Epidermal melanocyte (primary cell): ENCODE measurements at regions not wholly inside any gene's neighbourhood (a gene's known extent, or its start where the extent isn't known, plus 50 kb on each side); places are given as distances from the start of the nearest gene placed in this dataset.
"Not testable (repeated sequence)": the region's sequence is repeated elsewhere in the genome, so short reads cannot be mapped to it uniquely, and the experiment has no call there.

Experiments used
- DNase-seq: peaks from one replicate; pipeline ENCODE4 v3.0.0; 2011; ENCODE audit warnings: low spot score; ENCODE audit not compliant: insufficient read length

DNA sequence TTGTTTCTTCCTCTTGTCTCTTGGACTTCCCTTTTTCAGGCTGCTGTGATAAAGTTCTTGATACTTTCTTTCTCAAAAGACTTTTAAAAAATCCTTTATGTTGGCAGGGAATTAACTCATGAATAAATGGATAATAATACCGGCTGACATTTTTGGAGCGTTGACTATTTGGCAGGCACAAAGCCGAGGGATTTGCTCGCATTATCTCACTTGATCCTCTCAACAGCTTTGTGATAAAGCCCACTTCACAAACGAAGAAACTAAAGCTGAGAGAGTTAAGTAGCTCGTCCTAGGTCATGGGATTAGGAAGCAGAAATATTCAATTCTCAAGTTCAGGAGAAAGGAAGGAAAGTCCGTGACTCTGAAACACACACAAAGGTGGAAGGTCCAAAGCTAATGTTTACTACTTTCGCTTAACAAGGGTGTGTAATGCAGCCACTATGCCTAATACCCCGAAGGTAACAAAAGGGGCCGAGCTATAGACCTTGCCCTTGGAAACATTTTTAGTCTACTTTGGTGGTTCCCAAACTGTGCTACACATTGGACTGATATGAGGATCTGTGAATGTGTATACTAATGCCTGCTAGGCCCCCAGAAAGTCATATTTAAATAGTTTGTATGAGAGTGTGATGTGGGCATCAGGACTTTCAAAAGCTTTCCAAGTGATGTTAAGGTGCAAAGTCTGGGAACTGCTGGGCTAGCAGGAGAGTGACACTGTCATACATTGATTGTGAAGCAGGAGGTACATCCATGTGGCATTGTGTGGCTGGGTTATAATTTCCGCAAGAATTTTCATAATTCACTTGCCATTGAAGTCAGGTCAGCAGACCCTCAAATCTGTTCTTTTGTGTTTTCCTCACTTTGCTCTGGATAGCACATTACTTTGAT lies 508.4 kb downstream of the PLCL1 start:
- no peak for DNase-seq

DNA sequence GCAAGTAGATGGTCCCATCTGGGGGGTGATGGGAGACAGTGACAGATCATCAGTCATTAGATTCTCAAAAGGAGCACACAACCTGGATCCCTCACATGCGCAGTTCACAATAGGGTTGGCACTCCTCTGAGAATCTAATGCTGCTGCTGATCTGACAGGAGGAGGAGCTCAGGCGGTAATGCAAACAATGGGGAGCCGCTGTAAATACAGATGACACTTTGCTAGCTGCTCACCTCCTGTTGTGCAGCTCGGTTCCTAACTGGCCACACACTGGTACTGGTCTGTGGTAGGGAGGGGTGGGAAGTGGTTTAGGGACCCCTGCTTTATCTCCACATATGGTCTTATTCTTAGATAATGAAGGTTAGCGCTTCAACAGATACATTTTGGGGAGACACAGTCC lies 506.6 kb downstream of the PLCL1 start:
- no peak for DNase-seq

DNA sequence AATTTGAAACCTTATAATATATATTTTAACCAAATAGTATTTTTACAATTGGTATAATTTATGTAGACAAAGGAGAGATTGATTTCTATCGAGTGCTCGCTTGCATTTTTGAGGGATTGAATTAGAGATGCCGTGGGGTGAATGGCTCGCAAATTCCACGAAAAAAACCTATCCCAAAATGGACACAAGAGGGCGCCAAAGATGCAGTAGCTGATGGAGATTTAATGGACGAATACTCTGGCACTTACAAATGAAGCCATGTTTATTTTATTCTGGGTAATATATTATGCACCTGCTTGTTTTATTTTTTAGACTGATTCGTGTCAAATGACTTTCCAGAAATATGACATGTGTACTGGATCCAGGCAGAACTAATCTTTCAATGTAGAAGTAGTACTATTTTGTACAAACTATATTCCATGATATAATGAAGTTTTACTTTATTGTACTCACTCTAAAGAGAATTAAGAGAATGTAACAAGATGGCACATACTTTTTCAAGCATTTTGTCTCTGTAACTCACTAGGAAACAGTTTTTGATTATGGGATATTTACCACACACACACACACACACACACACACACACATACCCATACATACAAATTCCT lies 505.4 kb downstream of the PLCL1 start:
- DNase-seq, result peak; percentile 57

DNA sequence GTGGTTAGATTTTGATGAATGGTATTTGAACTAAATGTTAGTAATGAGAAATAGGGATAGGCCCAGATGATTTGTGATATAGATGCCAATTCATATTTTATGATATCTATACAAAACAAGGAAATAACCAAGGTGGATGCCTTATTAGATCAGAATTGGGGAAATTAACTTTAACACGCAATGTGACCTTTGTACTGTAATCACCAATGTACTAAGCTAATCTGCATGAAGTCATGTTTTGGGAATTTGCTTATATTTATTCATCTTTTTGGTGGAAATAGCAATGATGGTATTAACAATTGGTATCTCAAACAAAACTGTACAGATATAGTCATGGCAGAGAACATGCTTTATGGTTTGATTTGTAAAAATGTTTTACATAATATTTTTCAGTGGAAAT lies 504.7 kb downstream of the PLCL1 start:
- no peak for DNase-seq

DNA sequence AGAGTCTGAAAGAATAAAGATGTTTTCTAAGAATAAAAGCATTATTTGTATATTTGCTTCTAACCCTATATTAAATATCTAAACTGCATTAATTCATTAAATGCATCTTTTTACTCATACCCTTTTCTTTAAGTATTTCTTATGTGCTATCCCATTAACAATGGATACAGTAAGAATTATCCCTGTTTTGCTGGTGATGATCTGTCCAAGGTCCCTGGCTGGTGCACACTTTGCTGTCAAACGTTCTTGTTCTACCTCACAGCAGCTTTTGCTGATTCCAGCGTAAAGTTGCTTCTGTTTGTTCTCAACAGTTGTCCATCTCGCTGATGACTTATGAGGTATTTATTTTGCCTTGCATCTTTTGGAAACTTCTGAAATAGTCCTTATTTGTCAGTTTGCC lies 504.0 kb downstream of the PLCL1 start:
- DNase-seq, result no peak

DNA sequence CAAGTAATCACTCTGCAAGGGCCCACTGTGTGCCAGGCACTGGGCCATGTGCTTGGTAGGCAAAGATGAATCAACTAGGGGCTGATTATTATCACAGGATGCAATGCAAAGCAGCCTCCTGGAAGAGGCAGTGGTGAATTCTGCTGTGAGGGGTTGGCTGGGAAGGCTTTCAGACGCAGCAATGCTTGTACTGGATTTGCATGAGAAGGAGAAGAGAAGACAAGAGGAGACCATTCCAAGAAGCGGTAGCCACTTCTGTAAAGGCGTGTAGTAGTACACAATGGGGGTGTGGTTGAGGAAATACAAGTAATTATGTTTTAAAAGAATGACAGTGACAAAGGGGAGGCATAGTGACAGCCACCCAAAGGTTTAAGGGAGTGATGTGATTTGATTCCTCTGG lies 502.7 kb downstream of the PLCL1 start:
- DNase-seq, result no peak

DNA sequence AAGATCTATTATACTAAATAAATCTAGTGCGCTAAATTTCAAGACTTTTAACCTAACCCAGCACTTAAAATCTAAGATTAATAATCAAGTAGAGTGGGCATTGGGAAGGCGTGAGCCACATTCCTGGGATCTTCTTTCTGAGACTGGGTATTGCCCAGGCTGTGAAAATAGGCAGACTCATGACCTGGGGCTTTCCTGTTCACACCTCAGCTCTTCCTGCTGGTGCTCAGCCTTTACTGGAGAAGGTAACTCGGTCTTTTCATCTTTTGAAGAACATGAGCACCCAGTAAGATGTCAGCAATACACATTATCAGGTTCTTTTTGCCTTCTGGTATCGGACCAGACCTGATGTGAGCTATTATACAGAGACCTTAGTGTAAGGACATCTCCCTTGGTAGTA lies 500.5 kb downstream of the PLCL1 start:
- no peak for DNase-seq

DNA sequence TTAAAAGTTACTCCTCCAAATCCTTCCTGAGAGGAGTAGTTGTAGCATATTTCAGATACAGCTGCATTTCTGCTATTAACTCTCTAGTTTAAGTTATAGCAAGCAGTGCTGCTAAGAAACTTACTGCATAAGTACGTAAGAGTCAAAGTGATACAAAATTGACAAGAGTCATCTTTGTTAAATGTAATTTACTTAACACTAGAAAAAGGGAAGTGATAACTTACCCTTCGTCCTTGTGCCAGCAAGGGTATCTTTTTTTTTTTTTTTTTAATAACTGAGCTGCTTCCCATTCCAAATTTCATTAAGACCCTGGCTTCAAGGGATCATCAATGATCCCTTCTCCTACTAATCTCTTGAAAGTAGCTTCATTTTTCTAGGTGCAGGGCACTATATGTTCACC lies 493.0 kb downstream of the PLCL1 start:
- no peak for DNase-seq

DNA sequence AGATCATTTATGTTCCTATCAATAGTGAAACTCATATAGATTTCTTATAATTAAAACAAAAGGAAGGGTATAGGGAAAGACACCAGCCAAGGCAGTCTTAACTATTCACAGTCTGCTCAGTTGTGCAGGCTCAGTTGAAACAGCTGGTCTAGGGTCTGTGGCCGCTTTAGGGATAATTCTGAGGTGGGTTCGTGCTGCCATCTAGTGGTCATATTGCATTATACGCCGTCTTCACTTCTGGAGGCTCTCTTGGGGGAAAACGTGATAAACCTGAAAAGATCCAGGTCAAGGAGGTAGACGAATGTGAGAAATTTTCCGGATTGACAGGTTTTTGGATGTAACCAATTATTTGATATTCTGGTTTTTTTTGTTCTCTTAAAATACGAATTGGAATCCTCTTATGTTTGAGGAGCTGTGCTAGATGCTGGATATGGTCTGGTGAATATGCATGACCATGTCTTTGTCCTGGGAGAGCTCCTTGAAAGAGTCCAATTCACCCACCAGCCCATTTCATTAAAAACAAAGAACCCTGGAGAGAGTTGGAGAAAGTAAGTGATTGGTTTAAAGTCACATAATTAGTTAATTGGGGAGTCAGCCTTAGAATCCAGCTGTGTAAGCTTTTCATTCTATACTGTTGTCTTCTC lies 492.4 kb downstream of the PLCL1 start:
- peak; percentile 44 for DNase-seq

DNA sequence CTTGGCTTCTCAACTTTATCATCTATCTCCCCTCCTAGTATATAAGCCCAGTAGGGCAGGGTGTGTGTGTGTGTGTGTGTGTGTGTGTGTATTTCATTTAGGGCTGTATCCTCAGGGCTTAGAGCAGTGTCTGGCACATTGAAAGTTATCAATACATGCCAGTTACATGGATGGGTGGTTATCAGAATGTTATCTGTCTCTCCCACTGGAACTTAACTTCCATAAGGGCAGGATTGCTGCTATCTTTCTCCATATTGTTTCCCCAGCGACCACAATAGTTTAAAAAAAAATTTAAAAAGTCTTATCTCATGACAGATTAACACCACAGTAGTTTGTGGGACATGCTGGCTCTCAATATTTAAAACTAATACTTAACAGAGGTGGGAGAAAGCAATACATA lies 488.9 kb downstream of the PLCL1 start:
- DNase-seq, result no peak

DNA sequence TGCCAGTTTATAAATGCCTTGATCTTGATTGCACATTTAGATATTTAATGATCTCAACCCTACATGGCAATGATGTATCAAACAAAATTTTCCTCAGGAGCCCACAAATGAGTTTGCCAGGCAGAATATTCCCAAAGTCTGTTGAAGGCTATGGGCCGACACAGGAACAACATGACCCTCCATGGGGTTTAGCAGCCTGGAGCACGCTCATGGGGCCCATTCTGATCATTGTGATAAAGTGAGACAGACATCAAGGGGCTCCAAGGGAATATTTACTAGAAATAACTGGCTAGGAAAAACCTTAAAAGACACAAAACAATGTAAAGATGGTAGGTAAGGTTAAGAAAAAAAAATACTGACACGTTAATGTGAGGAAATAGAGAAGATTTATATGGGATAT lies 485.4 kb downstream of the PLCL1 start:
- DNase-seq, result no peak

DNA sequence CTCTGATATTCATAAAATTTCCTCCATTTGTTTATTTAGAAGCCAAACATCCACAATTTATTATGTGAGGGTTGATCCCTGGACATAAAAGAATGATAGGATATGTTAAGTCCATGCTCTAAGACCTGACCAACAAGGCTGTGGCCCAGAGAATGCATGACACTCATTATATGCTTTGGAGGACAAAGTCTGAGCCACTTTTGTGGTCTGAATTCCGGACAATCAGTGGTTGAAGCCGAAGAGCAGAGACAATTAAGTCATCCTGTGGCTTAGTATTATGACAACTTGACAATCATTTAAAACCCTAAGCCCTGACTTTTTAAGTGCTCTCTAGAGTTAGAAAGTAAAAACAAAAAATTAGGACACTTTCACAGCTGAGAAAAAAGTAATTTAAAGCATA lies 483.3 kb downstream of the PLCL1 start:
- DNase-seq, result no peak

DNA sequence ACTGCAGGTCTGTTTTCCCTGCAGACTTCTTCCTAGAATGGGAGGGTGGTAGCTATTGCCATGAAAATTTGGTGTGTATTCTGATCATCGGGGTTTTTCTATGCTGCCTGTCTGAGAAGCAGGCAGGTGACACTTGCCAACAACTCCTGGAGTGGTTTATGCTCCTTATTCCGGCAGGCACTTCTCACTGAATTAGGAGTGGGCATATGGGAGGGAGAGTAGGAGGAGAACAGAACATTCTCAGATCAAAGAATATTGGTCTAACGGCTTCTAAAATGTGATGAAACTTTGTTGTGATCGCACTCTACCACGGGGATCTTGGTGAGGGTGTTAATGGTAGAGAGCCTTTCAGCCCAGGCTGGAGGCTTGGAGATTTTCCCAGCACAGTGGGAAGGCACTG lies 480.8 kb downstream of the PLCL1 start:
- DNase-seq, result no peak

DNA sequence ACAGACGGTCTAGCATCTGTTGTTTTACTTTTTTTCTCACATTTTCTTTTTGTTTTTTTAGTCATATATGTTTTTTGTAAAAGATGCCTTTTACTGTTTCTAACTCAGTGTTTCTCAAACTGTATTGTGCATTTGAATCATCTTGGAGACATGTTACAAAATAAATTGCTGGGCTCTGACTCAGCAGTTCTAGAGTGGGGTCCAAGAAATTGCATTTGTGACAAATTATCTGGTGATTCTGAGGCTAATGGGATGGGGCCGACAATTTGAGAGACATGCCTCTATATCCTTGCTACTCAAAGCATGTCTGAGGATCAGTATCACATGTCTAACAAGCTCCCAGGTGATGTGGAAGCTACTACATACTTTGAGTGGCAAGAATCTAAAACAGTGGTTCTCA lies 478.8 kb downstream of the PLCL1 start:
- DNase-seq, result no peak

DNA sequence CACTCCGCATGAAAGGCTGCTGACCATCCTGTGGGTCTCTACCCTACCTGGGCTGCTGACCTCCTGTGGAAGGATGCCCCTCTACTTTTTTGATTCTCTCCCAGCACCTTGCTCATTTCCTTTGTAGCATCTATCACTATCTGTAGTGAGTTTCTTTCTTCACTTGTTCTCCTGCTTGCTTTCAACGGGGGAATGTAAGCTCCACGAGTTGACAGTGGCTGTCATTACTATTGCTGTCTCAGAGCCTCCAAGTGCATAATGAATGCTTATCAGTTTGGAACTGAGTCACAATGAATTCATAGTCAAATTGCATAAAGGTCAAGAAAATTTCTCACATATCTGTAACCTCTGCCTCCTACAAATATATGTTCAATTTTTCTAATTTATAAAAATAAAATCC lies 477.7 kb downstream of the PLCL1 start:
- no peak for DNase-seq

DNA sequence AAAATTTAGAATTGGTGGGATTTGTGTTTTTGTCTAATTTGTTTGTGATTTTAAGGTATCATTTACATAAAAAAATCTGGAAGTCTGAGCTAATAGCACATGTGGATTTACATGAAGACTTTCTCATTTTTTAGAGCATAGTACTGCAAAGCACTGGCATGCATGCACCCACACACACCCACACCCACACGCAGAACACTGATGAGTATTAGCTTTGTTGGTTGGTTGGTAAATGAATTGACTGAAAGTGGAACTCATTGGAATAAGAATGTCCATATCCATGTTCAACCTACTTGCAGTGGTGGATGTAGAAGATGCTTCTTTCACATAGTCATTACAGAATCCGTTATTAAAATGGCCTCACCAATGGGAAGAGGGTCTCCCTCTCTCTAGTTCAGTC lies 475.8 kb downstream of the PLCL1 start:
- DNase-seq, result no peak

DNA sequence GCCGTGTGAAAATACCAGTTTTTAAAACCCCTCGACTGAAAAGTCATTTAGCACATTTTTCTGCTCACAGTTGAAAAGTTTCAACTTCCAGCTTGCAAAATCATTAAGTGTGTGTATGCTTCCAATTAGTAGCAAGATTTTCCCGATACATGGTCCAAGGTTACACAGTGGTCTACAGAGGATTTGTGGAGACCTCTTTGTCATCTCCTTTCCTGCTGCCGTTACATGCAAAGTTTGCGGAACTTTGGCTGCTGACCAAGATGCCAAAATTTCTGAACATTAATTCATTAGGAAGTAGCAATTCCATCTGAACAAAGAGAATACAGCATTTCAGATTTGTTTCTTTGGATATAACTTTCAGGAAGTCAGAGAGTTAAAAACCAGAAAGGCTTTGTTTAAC lies 474.6 kb downstream of the PLCL1 start:
- DNase-seq, result no peak

DNA sequence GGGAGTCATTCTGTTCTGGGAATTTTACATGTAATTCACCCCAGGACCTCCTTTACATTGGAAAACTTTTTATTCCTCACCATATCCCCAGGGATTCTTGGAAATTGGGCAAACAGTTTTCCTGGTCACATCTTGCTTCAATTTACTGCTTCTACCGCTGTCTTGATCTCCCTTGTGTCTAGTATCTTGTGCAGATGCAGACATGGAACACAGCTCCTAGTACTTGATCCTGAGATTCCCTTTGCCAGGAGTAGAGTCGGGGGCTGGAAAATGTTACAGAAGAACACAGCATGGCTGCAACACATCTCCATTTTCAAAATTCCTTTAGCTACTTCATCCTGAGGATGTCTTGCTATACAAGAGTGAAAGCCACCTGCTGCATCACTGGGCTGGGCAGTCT lies 472.8 kb downstream of the PLCL1 start:
- DNase-seq, result no peak

DNA sequence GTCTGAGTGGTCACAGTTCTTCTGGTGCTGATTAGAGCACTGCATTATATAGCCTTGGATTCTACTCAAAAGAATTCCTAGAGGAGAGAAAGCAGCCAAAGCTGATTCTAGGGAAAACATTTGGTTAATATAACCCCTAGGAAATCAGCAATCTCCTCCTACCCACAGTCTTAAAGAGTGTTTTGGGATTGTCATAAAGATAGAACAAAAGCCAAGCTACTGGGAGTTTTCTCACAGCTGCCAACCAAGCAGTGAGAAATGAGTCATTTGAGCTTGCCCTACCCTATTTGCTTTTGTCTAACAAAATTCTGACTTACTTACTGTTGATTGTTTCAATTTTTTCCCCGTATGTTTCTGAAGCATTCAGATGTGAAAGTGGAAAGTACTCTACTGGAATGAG lies 469.3 kb downstream of the PLCL1 start:
- no peak for DNase-seq

DNA sequence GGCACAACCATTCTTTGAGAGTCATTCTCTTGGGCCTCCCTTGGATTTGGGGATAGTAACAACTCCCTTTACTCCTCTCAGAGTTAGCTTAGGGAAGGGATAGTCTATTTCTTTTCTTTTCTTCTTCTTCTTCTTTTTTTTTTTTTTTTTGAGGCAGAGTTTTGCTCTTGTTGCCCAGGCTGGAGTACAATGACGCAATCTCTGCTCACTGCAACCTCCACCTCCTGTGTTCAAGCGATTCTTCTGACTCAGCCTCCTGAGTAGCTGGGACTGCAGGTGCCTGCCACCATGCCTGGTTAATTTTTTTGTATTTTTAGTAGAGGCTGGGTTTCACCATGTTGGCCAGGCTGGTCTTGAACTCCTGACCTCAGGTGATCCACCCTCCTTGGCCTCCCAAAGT lies 465.8 kb downstream of the PLCL1 start:
- DNase-seq, result not testable (repeated sequence)

DNA sequence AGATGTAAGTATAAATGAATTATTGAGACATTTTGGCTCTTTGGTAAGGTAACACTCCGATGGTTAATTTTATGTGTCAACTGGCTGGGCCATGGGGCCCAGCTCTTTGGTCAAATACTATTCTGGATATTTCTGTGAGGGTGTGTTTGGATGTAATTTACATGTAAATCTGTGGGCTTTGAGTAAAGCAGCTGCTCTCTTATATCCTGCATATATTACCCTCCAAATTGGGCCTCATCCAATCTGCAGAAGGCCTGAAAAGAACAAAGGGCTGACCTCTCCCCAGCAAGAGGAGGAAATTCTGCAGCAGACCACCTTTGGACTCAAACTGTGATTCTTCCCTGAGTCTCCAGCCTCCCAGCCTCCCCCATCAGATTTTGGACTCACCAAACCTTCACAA lies 464.1 kb downstream of the PLCL1 start:
- DNase-seq, result no peak

DNA sequence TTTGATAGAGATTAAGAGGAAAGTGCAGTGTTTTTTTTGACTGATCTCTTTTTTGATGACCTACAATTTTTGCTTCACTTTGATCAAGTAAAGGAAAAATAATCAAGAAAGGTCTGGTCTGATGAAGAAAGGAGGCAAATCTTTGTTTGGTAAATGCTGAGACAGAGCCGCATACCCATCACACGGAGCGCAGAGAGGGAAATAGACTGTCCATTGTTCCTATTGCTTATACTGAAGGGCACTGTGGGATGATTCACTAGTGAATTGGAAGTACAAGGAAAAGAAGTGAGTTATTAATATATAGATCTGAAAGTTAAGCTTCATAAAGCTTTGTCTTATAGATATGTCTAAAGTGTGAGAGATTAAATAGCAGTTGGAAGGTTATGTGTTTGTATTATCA lies 455.1 kb downstream of the PLCL1 start:
- DNase-seq, result no peak
